NOMO-1 (cell line): ENCODE measurements at regions not wholly inside any gene's neighbourhood (a gene's known extent, or its start where the extent isn't known, plus 50 kb on each side); places are given as distances from the start of the nearest gene placed in this dataset.
"Not testable (repeated sequence)": the region's sequence is repeated elsewhere in the genome, so short reads cannot be mapped to it uniquely, and the experiment has no call there.

Source experiments
- DNase-seq, 2 experiments: peaks; one replicate each; lab custom pipeline; 2025; ENCODE audit not compliant: unreplicated experiment in 2 of 2; lab: John Stamatoyannopoulos, UW

DNA sequence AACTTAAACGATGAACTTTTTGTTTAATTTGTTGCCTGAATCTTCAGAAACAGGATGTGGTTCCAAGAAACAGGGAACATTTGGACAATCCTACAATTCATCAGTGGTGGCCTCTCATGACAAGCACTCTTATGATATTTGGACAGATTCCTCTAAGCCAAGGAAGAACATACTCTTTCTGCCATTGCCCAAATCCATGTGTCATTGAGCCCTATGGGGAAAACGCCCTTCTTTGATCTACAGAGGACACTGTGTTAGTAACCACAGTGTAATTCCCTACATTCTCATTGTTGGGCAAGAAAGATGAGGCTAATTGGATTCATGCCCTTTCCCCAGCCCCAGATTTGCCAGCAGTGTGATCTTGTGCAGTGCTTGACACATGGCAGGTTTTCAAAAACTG is 167.7 kb upstream of the PTCH1 start:
- no peak for DNase-seq

DNA sequence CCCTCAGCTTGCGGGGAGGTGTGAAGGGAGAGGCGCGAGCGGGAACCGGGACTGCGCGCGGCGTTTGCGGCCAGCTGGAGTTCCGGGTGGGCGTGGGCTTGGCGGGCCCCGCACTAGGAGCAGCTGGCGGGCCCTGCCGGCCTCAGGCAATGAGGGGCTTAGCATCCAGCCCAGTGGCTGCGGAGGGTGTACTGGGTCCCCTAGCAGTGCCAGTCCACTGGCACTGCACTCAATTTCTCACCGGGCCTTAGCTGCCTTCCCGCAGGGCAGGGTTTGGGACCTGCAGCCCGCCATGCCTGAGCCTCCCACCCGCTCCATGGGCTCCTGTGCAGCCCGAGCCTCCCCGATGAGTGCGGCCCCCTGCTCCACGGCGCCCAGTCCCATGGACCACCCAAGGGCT is 163.5 kb upstream of the PTCH1 start:
- not testable (repeated sequence) for DNase-seq

- DNase-seq, result no peak
These were observed 163.1 kb upstream of the PTCH1 start for GRCh38 chr9:95679874-95680273.

DNA sequence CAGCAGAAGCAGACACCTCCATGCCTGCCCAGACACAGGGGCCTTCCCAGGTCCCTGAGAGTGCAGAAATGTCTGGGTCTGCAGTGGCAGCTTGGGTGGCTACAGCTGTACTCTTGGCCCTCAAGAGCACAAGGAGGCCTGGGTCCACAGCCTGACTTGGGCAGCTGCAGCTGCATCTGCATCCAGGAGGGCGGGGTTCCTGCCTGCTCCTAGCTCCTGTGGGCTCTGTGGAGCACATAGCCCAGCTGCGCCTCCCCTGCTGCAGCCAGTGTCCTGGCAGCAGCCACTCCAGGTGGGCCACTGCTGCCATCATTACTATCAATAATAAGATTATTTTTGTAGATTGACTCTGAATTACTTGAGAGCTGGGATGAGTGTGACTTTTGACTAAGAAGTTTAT is 162.0 kb upstream of the PTCH1 start:
- DNase-seq, result no peak

DNA sequence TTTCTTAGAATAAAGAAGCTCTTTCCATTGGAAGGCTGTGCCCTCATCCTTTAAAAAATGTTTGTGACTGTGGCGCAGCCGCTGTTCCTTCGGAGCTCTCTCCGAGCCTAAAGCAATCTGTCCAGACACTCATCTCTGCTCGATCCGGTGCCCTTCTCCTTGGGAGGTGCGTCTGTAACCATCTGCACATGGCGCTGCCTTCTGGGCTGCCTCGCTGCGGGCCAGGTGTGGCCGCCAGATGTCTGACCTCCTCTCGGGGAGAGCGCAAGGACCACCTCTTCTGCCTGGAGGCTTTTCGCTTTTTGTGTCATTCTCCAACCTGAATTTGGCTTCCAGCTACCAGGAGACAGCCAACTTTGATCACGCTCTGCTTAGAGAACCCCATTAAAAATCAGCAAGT is 153.4 kb upstream of the PTCH1 start:
- DNase-seq, result no peak

- no peak for DNase-seq
These were observed 152.5 kb upstream of the PTCH1 start for GRCh38 chr9:95669253-95669652.

DNA sequence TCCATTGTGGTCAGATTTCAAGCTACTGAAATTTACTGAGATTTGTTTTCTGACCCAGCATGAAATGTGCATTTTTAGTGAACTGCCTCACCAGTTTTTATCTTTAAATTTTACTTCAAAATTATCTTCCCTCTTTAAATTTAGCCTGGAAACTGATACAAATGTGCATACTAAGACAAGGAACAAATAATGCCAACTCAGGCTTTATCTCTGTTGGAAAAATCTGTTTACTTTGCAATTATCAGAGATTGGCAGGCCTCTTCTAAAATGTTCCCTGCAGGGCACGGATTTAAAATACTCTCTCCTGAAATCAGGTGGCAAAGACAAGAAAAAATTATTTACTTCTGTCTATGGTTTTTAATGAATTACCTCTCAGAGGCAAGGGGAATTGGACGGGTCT is 151.0 kb upstream of the PTCH1 start:
- DNase-seq, result no peak

GRCh38 chr9:95666785-95667155 is 150.0 kb upstream of the PTCH1 start:
- DNase-seq, result no peak

DNA sequence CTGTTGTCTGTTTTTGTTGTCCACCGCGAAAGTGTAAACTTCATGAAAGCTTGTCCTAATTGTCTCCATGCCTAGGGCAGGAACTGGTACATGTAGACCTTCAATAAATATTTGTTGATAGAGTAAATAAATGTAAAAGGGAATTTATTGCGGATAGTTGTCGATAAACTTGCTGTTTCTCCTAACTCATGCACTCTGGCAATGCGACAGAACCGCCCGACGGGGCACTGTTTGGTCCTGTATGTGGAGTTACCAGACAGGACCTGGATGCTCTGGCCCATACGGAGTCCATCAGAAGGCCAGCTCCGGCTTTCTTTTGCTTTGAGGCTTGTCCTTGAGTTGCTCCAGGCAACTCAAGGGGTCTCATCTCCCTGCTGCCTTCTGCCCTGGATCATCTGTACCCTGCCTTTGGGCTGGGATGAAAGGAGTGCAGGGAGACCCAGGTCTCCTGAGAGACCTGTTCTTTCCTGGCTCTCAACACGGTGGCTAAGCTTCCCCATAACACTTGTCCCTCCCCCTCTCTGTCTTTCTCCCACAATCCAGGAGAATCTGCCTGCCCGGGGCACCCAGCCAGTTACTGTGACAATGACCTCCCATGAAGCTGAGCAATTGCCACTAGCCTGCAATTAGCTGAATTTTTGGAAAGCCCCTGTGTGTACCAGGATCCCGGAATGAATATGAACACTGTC is 149.5 kb upstream of the PTCH1 start:
- no peak for DNase-seq

DNA sequence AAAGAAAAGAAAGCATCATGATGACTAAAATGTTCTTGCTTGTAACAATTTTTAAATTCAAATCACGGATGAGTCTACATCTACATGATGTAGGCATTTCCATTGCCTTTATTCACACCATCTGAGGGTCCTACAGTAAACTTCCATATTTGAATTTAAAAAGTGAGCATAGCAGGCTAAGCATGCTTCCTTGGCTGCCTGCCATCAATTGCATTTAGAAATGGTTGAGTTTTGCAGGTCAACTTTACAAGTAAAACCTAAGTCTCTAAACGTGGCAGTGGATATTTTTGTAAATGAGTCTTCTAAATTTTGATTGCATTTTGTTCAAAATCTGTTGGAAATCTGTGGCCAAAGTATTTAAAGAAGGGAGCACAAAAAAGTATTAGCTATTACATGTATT is 136.5 kb upstream of the PTCH1 start:
- no peak for DNase-seq

DNA sequence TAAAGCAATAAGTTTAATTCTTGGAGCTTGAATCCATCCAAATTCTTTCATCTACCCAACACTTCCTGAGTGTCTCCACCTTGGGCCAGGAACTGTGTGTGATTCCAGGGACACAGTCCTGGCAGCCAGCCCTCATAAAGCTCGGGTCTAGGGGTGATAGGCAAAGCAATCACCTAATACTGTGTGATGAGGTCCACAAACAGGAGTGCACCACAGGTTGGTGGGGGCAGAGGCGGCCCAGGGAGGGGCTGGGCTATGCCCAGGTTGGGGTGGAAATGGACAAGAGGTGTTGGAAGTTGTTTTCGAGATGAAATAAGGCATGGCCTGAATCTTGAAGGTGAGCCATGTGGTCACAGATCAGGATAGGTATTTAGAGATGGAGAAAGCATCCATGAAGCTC is 133.9 kb upstream of the PTCH1 start:
- no peak for DNase-seq

DNA sequence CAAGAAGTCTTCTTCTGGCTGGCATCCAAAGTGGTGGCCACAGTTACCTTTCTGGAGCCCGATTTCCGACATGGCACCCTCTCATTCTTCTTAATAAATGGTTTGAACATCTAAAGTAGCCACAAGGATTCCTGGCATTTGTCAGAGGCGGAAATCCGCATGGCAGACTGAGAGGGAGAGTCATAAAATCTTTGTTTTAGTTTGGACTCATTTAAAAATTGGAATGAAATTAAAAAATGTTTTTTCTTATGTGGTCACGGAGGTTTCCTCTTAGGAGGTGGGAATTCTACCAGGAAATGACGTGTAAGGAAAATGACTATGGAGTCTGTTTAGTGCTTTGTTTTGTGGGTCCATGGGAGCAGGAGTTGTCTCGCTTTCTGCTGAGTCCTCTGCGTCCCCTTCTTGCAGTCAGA is 133.0 kb upstream of the PTCH1 start:
- DNase-seq, result no peak

DNA sequence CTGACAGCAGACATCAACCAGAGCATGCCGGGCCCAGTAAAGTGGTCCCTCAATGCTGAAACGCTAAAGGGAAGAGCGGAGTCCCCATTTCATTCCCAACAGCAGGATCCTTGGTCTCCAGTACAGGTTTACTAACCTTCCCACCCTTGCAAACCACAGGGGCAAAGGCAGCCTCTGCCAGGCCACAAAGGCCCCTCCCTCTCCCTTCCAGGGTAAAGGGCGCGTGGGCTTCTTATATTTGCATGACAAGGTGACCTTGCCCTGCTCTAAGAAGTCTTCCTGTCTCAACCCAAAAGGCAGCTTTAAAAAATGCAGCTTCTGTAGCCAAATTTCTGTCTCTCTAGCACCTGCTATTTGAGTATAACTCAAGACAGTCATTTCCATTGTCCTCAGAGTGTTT is 131.5 kb upstream of the PTCH1 start:
- no peak for DNase-seq

GRCh38 chr9:95645992-95646391 is 129.2 kb upstream of the PTCH1 start:
- no peak for DNase-seq

- DNase-seq, result no peak
These were observed 128.8 kb upstream of the PTCH1 start for GRCh38 chr9:95645579-95645978.

DNA sequence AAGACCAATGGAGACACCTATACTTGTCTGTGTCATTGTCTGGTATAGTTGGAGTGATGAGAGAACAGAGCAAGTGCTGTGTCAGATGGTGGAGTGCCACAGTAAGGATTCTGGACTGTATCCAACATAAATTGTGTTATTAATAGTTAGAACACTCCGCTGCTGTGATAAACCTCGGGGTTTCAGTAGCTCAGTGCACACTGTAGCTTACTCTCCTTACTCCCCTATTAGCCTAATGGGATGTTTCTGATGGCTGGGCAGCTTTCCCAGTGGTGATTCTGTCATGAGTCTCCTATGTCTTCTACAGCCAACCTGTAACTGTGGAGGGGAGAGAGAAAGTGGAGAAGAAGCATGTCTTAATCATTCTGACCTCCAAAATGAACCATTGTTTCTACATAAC is 127.6 kb upstream of the PTCH1 start:
- no peak for DNase-seq

DNA sequence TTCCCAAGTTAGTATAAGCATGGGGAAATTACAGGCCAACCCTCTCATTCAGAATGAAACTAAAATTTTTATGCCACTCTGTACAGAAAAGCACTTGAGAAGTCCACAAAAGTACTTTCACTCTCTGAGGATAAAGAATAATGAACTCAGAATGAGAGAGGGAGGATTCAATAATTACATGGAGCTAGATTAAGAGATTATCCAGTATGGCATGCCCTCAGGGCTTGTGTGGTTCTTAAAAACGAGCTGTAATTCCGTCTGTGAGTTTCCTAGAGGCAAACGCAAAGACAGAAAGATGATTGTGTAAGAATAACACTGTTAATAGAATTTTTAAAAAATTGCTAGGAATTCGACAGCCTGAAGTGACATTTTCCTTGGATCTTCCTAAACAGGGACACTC is 126.8 kb upstream of the PTCH1 start:
- no peak for DNase-seq

- no peak for DNase-seq
These were observed 125.4 kb upstream of the PTCH1 start for GRCh38 chr9:95642189-95642588.

- DNase-seq, result no peak
These were observed 124.8 kb upstream of the PTCH1 start for GRCh38 chr9:95641586-95641985.

GRCh38 chr9:95640336-95640735 is 123.6 kb upstream of the PTCH1 start:
- DNase-seq, result no peak

- no peak for DNase-seq
These were observed 119.4 kb upstream of the PTCH1 start for GRCh38 chr9:95635986-95636671.

GRCh38 chr9:95634536-95634935 is 117.8 kb upstream of the PTCH1 start:
- DNase-seq, result no peak

GRCh38 chr9:95634114-95634513 is 117.3 kb upstream of the PTCH1 start:
- no peak for DNase-seq
